ENCODE measurements at regions not wholly inside any gene's neighbourhood (a gene's known extent, or its start where the extent isn't known, plus 50 kb on each side); places are given as distances from the start of the nearest gene placed in this dataset.

DNA sequence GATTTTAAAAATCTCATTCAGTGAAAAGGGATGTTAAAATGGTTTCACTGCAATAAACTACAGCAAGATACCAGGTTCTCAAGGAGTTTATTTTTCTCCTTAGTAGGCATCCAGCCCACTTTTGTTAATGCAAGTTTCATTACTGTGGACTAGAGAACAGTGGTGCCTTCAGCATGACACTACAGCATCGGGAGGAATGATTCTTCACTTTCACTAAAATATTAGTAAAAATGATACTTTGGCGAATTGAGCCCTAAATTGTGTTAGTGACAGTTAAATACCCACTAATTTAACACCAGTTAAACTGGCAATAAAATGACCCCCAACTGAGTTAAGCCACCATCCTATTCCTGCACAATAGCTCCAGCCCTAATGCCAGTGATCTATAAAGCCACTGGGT, 152.2 kb upstream of the MPDZ start:
- Mint-ChIP-seq H3K36me3 (no peaks in the 10 kb centered on the region), H3K4me1 (ENCODE audit: unreplicated experiment) (peaks cover 20% of the 10 kb centered on the region), H3K4me3 (no peak overlapping the region), H3K27ac (no peak overlapping the region), H3K9me3 (no peaks in the 10 kb centered on the region), H3K27me3 (no peaks in the 10 kb centered on the region)
- TF ChIP-seq, protein P1, sequence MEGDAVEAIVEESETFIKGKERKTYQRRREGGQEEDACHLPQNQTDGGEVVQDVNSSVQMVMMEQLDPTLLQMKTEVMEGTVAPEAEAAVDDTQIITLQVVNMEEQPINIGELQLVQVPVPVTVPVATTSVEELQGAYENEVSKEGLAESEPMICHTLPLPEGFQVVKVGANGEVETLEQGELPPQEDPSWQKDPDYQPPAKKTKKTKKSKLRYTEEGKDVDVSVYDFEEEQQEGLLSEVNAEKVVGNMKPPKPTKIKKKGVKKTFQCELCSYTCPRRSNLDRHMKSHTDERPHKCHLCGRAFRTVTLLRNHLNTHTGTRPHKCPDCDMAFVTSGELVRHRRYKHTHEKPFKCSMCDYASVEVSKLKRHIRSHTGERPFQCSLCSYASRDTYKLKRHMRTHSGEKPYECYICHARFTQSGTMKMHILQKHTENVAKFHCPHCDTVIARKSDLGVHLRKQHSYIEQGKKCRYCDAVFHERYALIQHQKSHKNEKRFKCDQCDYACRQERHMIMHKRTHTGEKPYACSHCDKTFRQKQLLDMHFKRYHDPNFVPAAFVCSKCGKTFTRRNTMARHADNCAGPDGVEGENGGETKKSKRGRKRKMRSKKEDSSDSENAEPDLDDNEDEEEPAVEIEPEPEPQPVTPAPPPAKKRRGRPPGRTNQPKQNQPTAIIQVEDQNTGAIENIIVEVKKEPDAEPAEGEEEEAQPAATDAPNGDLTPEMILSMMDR (conservative IDR thresholded peaks at IDR 0.05) = no peak
- no peak for DNase-seq (ENCODE audit: extremely low spot score, unreplicated experiment)

DNA sequence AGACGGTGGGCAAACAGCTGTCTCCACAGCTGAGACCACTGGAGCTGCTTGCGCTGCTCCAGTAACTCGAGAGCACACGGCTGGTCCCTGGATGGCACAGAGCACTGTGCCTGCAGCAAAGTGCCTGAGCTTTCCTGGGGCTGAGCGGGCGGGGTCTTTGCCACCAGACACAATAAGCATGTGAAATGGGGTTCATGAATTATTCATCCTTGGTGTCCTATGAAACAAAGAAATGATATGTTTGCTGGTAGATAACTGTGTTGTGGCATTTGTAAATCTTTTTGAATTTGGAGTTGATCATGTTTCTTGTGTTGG, 151.7 kb upstream of the MPDZ start:
- TF ChIP-seq, protein P1 (conservative IDR thresholded peaks at IDR 0.05) = no peak
- Mint-ChIP-seq H3K36me3 (no peaks in the 10 kb centered on the region), H3K27ac (no peak overlapping the region), H3K4me3 (no peak overlapping the region), H3K9me3 (no peaks in the 10 kb centered on the region), H3K27me3 (no peaks in the 10 kb centered on the region), H3K4me1 (ENCODE audit: unreplicated experiment) (peaks cover 20% of the 10 kb centered on the region)
- no peak for DNase-seq (ENCODE audit: extremely low spot score, unreplicated experiment)

DNA sequence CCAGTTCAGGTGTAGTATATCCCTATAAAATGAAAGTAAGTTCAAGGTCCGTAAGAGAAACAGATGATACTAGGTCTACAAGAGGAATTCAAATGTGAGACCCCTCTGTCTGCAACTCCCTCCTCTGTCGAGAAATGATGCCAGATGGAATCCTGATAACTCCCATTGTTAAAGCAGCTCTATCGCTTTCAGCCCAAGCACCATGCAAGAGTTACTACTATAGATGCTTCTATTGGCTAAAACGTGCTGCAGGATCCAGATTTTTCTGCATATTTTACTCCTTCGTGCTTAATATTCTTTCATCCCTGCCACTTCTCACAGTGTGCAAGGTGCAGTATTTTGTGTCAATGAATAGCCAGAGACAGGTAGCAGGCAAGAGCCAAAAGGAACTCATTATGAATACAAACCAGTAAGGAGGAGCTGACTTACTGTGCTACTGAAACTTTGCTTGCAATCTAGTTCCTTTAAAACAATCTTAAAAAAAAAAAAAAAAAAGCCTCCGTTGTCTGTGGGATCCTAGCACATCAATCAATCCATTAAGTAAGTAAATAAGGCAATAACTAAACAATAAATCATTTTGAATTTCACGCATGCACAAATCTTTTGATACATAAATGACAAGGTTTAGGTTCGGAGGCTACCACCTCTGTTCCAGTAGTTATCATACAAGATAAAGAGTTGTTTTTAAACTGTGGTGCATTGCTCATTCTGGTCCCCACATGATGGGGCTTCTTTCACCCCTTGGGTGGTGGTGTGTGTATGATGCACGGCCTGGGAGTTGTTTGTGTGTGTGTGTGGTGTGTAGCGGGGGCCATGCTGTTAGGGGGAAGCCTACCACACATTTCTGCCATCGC, 151.1 kb upstream of the MPDZ start:
- Mint-ChIP-seq H3K4me3 (no peak overlapping the region), H3K27ac (no peak overlapping the region), H3K27me3 (no peaks in the 10 kb centered on the region), H3K36me3 (no peaks in the 10 kb centered on the region), H3K4me1 (ENCODE audit: unreplicated experiment) (peaks cover 20% of the 10 kb centered on the region), H3K9me3 (no peaks in the 10 kb centered on the region)
- DNase-seq (ENCODE audit: extremely low spot score, unreplicated experiment) = no peak
- TF ChIP-seq, protein P1 (conservative IDR thresholded peaks at IDR 0.05) = no peak

DNA sequence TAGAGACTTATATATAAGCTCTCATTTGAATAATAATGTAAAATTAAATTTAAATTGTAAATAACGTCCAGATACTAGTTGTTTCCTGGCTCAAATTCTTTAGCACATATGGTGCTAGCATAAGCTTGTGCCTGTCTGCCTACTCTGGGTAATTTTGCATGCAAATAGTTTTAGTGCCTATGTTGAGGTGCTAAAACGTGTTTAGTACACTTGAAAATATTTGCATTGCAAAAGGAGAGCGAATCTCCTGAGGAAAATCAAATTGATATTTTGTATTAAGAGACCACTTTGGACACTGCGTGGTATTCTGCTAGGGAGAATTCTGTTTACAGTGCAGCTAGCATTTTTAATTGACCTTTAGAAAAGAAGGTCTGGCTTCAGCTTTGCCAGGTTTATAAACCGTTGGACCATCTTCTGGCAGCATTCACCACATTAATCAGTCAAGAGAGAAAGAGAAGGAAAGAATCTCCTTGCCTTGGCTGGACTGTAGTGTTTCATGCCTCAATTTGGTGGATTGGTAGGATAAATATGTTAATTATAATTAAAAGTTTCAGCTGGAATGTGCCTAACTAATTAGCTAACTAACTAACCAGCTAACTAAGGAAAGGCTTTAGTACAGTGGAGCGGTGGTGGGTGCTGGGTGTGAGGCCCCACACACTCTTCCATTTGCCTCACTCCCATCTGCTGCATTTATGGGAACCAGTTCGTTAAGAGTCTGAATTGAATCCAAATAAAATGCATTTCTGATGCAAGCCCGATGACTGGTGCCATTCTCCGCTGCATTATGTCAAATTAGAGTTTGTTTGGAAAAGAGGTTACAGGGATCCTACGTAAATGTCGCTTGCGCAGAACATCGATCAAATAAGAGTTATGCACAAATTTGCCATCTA, 150.1 kb upstream of the MPDZ start:
- no peaks in the 10 kb centered on the region for H3K27me3 Mint-ChIP-seq
- H3K27ac Mint-ChIP-seq = no peak overlapping the region
- H3K4me1 Mint-ChIP-seq (ENCODE audit: unreplicated experiment) = peaks cover 20% of the 10 kb centered on the region
- no peaks in the 10 kb centered on the region for H3K36me3 Mint-ChIP-seq
- no peak for DNase-seq (ENCODE audit: extremely low spot score, unreplicated experiment)
- H3K4me3 Mint-ChIP-seq = no peak overlapping the region
- no peaks in the 10 kb centered on the region for H3K9me3 Mint-ChIP-seq
- TF ChIP-seq, protein P1 (conservative IDR thresholded peaks at IDR 0.05) = no peak

DNA sequence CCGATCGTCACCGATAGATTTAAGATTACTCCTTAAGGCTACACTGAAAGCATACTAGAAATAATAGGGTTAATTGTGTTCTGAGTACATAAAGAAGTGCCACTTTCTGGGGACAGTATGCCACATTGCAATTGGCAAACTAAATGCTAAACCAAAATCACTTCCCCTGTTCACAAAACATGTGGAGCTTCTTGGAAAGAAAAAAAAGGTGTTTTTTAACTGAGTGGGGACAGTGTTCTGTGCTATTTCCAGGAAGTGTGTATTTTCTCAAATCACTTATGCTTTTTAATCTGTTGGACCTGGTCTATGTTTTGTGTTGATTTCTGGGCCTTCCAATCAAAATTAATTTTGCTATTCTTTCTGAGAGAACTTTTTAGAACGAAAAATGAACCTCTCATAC, 149.3 kb upstream of the MPDZ start:
- Mint-ChIP-seq H3K36me3 (no peaks in the 10 kb centered on the region), H3K27ac (no peak overlapping the region), H3K4me1 (ENCODE audit: unreplicated experiment) (peaks cover 20% of the 10 kb centered on the region), H3K27me3 (no peaks in the 10 kb centered on the region), H3K4me3 (no peak overlapping the region), H3K9me3 (no peaks in the 10 kb centered on the region)
- TF ChIP-seq, protein P1 (conservative IDR thresholded peaks at IDR 0.05) = no peak
- DNase-seq (ENCODE audit: extremely low spot score, unreplicated experiment) = no peak
